HG03196 (cell line): ENCODE measurements at regions not wholly inside any gene's neighbourhood (a gene's known extent, or its start where the extent isn't known, plus 50 kb on each side); places are given as distances from the start of the nearest gene placed in this dataset.

Experiments
- ATAC-seq: cut with Tn5 transposase; IDR thresholded peaks from one replicate; pipeline ENCODE4 v1.9.1; 2021; ENCODE audit not compliant: unreplicated experiment

DNA sequence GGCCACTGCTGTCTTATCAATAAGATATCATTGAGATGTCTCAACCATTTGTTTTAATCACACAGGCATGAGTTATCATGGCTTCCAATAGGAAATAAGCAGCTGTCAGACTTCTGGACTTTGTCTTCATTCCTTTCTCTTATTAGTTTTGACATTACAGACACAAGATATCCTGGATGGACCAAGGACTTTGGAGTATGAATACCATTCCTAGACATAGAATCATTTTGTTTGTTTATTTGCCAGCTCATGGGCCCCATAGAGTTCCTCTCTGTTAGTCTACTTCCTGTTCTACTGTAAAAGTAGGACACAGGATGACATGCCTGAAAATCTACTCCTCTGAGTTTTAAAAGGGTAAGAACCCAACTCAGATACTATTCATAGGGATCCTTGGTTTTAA is 77.7 kb upstream of the KCNJ16 start:
- no peak for ATAC-seq

DNA sequence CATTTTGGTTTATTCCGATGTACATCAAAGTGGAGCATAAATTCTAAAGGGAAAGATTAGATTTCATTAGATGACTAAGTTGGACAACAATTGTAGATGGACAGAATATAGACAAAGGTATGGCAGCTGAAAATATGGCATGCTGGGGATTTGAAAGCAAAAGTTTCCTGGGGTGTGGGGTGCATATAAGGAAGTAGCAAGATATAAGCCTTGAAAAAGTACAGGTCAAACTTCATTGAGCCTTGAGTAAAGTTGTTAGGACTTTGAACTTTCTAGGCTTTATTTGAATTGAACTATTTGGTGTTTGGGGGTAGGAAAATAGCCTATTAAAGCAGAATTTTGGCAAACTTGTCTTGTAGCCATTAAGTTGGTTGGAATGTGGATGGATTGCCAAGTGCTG is 75.8 kb upstream of the KCNJ16 start:
- no peak for ATAC-seq

DNA sequence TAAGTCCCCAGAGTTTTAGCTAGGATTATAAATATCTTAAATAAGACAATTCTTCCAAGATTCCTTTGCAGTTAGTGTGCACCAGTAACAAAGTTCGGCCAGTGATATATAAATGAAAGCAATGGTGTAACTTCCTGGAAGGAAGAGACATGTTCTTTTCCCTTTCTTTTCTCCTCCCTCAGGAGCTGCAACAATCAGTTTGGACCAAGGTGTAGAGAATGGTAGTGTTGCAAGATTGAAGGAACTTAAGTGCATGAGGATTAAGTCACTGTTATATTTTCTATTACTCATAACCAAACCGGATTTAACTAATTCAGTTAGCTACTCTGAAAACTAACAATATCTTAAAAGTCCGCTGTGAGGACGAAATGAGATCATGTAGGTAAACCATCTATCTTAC is 68.9 kb upstream of the KCNJ16 start:
- no peak for ATAC-seq

DNA sequence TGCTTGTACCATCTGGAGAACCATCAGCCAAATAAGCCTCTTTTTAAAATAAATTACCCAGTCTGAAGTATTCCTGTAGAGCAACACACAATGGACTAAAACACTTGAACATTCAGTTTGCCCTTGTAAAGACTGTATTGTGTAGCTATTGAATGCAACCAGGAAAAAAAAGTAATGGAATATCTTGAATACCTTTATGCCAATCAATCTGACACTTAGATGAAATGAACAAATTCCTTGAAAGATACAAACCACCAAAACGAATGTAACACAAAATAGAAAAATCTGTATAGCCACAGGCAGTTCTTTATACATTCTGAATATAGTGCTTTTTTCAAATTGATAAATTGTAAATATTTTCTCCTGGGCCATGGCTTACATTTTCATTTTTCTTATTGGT is 63.3 kb upstream of the KCNJ16 start:
- no peak for ATAC-seq

DNA sequence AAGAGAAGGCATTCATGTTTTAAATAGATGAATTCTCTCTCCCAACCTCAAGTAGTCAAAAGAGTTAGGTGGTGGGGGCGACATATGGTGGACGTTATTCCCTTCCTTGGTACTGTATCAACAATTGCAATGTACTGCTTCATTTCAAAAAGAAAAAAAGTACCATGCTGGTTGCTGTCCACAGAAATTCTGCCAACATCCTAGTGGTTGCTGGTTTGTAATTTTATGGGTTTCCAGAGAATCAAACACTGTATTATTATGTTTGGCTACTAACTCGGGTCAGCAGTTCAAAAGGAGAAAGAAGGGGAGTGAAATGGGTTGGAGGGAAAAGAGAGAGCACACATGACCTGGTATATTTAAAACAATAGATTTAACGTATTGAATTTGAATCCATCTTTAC is 61.1 kb upstream of the KCNJ16 start:
- no peak for ATAC-seq

DNA sequence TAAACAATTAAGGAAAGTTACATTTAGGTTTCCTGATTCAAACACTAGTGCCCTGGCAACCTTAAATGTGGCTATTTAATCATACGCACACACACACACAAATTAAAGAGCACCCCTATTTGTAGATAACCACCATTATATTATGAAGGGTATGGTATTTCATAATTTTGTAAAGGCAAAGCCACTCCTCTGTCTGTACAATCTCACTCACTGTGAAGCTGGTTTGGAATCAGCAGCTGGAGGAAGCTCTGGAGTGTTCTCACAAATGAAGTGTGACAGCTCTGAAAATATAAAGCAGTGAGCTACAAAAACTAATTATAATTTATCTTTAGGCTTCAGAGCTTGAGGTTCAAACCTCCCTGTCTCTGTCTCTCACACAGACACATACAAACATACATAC is 57.9 kb upstream of the KCNJ16 start:
- ATAC-seq, result no peak

DNA sequence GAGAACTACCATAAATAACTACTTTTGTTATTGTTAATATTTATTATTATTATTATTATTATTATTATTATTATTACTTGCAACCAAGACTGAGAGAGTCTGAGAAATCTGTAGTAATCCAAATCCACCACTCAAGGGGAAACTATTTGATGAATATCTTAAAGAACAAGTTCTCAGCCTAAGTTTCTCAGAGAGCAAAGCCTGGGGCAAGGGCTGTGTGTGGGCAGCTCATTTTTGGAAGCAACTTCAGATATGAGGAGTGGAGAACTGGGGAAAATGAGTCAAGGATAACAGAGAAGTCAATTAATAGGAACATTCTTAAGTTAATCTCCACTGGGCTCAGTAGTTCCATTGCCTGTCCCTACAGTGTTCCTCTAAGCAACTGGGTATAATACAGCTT is 57.1 kb upstream of the KCNJ16 start:
- no peak for ATAC-seq

DNA sequence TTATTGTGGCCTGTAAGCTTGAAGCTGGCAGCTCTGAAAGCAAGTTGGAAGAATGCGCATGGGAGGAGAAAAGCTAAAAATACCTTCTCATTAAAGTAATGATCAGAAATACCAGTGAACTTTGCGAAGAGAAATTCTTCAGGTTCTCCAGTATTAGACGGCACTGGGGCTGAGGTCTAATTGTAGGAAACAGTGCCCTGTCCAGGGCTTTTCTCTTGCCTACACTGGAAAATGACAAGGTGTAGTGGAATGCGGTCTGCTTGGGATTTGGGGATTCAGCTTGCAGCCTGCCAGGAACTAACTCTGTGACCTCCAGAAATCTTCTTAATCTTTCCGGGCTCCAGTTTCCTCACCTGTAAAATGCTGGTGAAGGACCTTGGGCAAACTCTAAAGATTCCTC is 53.3 kb upstream of the KCNJ16 start:
- no peak for ATAC-seq

DNA sequence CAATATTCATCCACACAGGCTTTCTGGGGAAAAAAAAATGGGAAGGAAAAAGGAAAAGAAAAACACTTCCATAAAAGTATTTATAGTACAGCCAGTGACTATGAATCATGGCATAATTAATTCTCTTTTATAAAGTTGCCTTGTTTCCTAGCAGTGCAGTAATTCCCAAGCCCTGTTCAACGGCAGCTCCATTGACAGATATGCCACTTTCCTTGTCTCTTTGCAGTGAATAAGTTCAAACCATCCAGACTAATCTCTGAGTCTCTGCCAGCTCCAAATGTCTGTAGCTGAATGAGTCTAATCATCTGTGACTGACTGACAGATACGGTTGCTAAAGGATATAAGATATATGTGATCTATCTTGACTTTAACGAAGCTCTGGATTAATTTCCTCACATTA is 52.9 kb upstream of the KCNJ16 start:
- ATAC-seq, result no peak

DNA sequence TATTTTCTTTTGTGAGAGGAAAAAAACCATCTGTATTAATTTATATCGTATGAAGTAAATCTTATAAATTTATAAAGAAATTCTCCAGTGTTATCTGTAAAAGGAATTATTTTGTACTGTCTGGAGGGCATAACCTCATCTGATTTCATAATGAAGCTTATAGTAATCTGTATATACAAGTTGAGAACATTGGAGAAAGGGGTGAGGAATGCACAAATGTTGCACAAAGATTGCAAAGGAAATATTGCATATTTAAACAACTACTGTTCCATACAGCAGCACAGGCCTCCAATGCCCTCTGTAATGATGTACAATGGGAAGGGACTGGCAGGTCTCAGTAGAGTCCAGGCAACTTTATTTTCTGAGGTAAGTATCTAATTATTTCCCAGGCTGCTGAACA is 50.8 kb upstream of the KCNJ16 start:
- no peak for ATAC-seq
